G401.6 (cell line): ENCODE measurements at regions not wholly inside any gene's neighbourhood (a gene's known extent, or its start where the extent isn't known, plus 50 kb on each side); places are given as distances from the start of the nearest gene placed in this dataset.

Experiments
- FAIRE-seq: peaks from 2 replicates; lab custom pipeline; 2012; peaks lifted over from hg19 to GRCh38; lab: Jason Lieb, UNC

- no peak for FAIRE-seq
Measured at GRCh38 chr2:195495966-195496365, 161.1 kb upstream of the SLC39A10 start.

GRCh38 chr2:195495351-195495750 is 161.7 kb upstream of the SLC39A10 start:
- FAIRE-seq = no peak

- FAIRE-seq = no peak
Measured at GRCh38 chr2:195494451-195494850, 162.6 kb upstream of the SLC39A10 start.

GRCh38 chr2:195493416-195493815 is 163.6 kb upstream of the SLC39A10 start:
- no peak for FAIRE-seq

- no peak for FAIRE-seq
Measured at GRCh38 chr2:195490319-195490718, 166.7 kb upstream of the SLC39A10 start.

- FAIRE-seq = no peak
Measured at GRCh38 chr2:195489101-195489500, 167.9 kb upstream of the SLC39A10 start.

DNA sequence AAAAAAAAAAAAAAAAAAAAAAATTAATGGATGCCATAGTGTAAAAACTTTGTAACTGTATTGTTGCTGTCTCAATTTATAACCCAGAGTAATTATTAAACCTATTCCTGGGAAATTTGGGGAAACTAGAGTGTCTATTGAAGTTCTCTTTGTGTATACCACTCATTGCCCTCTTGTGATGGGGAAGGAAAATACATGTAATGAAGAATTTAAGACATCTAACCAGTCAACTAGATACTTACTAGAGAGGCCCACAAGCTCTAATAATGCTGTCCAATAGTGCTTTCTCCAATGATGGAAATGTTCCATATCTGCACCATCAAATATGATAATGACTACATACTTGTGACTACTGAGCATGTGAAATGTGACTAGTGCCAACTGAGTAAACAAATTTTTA is 168.5 kb upstream of the SLC39A10 start:
- FAIRE-seq = no peak

GRCh38 chr2:195486987-195487644 is 169.9 kb upstream of the SLC39A10 start:
- no peak for FAIRE-seq

DNA sequence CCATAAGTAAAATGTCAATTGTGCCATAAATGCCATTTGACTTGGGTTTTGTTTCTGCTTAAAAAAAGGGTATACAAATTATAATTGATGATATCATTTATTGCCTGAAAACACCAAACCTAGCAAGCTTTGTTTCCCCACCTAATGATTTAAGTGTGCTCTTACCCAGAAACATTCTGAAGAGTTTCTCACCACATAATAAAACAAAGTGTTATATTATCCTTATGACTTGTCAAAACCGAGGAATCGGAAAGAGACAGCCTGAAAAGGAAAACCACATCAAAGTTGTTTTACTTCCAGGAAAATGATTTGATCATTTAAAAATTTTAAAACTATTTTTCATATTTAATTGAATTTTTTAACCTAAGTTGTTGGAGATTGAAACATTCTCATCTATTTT is 170.5 kb upstream of the SLC39A10 start:
- FAIRE-seq = peak; percentile 6

DNA sequence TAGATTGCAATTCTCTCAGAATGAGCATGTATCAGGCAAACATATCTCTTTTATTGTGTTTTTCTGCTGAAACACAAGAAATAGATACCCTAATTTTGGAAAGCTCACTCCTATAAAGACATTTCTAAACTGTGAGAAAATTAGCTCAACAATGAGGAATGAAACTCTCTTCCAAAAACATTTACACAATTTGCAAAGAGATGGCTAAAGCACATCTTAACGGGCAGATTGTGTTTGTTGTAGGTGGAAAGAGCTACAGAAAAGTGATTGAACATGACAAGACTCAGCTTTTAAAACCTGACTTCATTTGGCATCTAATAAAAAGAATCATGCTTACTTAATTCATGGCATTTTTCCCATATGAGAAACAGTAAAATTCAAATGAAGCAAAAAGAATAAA is 175.0 kb upstream of the SLC39A10 start:
- FAIRE-seq = no peak

DNA sequence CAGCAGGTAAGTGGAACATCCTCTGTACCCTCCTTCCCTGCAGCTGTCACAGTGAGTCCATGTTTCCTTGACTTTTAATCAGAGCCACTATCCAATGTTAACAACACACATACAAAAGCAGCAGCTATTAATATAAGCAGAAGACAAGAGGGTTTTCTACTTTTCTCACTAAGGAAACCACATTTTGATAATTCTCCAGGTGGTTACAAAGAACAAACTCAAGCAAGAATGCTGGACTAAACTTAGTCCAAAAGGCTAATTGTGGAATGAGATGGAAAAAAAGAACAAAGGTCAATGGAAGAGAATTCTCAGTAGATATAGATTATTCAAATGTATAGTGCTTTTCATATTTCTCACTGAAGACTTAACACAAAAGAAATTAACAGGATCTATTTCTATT is 176.9 kb upstream of the SLC39A10 start:
- no peak for FAIRE-seq

- FAIRE-seq = no peak
Measured at GRCh38 chr2:195479407-195479806, 177.6 kb upstream of the SLC39A10 start.

- FAIRE-seq = no peak
Measured at GRCh38 chr2:195477996-195478382, 179.0 kb upstream of the SLC39A10 start.

GRCh38 chr2:195477248-195477995 is 179.6 kb upstream of the SLC39A10 start:
- no peak for FAIRE-seq

DNA sequence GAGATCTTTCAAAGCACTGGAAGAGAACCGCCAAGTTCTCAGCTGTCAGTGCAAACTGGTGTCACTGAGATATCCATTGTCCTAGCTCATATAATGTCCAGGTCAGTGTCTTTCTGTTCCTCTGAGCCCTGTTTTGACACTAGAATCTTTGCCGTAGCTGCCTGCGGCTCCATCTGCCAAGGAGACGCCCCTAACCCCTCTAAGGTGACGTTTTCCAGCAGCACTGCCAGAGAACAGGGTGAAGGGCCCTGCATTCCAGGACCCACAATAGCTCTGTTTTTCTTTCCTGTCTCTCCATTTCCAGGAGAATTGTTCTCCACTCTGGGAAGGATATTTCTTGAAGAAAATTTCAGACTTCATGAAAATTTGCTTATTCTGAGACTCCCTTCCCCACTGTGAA is 181.7 kb upstream of the SLC39A10 start:
- FAIRE-seq = no peak

- FAIRE-seq = no peak
Measured at GRCh38 chr2:195473862-195474261, 183.2 kb upstream of the SLC39A10 start.

- no peak for FAIRE-seq
Measured at GRCh38 chr2:195472501-195473234, 184.4 kb upstream of the SLC39A10 start.

GRCh38 chr2:195471807-195472206 is 185.2 kb upstream of the SLC39A10 start:
- no peak for FAIRE-seq

DNA sequence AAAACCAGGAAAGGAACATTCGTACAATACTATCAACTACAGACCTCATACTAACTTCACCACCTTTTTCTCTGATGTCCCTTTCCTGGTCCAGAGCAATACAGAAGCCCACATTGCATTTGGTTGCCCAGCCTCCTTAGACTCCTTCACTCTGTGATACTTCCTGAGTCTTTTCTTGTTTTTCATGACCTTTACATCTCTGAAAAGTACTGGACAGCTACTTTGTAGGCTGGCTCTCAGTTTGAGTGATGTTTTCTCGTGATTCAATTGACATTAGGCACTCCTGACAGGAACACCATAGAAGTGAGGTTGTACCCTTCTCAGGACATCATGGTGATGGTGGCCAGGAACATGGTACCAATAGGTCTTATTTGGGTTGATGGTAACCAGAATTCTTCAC is 185.9 kb upstream of the SLC39A10 start:
- no peak for FAIRE-seq

DNA sequence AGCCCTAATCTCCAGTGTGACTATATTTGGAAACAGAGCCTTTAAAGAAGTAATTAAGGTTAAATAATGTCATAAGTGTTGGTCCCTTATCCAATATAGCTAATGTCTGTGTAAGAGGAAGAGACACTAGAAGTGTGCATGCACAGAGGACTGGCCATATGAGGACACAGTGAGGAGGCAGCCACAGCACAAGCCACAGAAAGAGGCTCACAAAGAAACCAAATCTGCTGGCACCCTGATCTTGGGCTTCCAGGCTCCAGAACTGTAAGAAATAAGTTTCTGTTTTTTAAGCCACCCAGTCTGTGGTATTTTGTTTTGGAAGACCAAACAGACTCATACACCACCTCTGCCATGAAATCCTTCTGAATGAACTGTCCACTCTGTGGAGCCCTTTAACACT is 186.4 kb upstream of the SLC39A10 start:
- no peak for FAIRE-seq

GRCh38 chr2:195468771-195469170 is 188.3 kb upstream of the SLC39A10 start:
- no peak for FAIRE-seq

DNA sequence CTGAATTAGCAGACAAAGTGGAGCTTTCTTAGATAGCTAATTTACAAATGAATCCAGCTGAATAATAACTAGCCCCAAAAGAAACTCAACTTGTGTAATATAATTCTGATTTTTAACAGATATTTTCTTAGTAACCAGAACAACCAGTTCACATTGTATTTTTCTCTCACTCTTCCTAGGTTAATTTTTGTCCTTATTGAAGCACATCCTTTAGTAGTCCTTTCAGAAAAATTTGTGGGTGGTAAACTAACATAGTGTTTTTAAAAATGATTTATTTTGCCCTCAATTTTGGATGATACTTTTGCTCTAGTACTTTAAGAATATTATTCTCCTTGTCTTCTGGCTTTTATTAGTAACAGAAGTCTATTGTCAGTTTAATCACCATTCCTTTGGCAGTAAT is 190.6 kb upstream of the SLC39A10 start:
- FAIRE-seq = no peak

- FAIRE-seq = no peak
Measured at GRCh38 chr2:195461010-195461409, 196.0 kb upstream of the SLC39A10 start.
